AG04450 (cell line): ENCODE measurements at regions not wholly inside any gene's neighbourhood (a gene's known extent, or its start where the extent isn't known, plus 50 kb on each side); places are given as distances from the start of the nearest gene placed in this dataset.

Source experiments
- CTCF ChIA-PET: fragments of 300-600, 350-600 bp; formaldehyde crosslinking; extraction: SDS; loops from one replicate; lab custom pipeline; 2022; ENCODE audit warnings: antibody characterized with exemption, inconsistent platforms; lab: Charles Lee
- POLR2A ChIA-PET: fragments of 350-600 bp; formaldehyde crosslinking; extraction: SDS; loops from one replicate; lab custom pipeline; 2021; ENCODE audit warnings: antibody characterized with exemption, inconsistent platforms; lab: Yijun Ruan, JAX
- DNase-seq: peaks from one replicate; pipeline ENCODE4 v3.0.0-alpha.2; 2011; ENCODE audit warnings: low read depth, low spot score
- H3K27ac ChIP-seq: one replicate; pipeline ENCODE4 v1.5.1; 2012; ENCODE audit warnings: low read depth, low read length, control low read depth
- H3K27me3 ChIP-seq: one replicate; pipeline ENCODE4 v1.6.0; 2012; ENCODE audit warnings: low read length; ENCODE audit not compliant: control insufficient read depth, insufficient read depth
- H3K4me3 ChIP-seq: 2 replicates; pipeline ENCODE4 v1.5.1; 2011; ENCODE audit warnings: mild to moderate bottlenecking, low read depth, low read length, control low read depth
- H3K9me3 ChIP-seq: 2 replicates; pipeline ENCODE4 v1.5.1; 2012; ENCODE audit warnings: low read length; ENCODE audit not compliant: control insufficient read depth, insufficient read depth
- TF ChIP-seq, protein P1 (sequence below): IDR thresholded peaks from 2 replicates; pipeline ENCODE4 v1.5.1; 2011; ENCODE audit warnings: low read depth, low read length, control low read depth, inconsistent platforms

DNA sequence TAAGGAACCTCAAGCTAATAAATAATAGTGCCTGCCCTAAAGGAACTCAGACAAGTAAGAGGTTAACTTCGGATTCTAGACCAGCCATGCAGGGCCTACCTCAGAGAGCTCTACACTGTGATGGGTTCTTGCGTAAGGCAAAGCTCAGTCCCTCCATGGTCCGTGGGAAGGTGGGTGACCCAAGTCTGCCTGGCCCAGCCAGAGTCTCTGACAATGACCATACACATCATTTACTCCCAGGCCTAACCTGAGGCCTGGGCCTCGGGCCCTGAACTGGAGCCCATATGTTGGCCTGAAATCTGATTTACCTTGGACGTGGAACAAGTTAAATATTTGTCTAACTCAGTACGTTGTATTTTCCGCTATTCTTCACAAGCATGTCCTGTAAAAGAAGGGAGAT is 55.1 kb downstream of the TMEM174 start:
- Histone ChIP-seq H3K27me3 (no peaks in the 10 kb centered on the region), H3K9me3 (peaks cover 14% of the 10 kb centered on the region; the same call in 1 of the 2 replicates), H3K27ac (no peak overlapping the region), H3K4me3 (no peak overlapping the region)
- no peak for DNase-seq
- TF ChIP-seq, protein P1, sequence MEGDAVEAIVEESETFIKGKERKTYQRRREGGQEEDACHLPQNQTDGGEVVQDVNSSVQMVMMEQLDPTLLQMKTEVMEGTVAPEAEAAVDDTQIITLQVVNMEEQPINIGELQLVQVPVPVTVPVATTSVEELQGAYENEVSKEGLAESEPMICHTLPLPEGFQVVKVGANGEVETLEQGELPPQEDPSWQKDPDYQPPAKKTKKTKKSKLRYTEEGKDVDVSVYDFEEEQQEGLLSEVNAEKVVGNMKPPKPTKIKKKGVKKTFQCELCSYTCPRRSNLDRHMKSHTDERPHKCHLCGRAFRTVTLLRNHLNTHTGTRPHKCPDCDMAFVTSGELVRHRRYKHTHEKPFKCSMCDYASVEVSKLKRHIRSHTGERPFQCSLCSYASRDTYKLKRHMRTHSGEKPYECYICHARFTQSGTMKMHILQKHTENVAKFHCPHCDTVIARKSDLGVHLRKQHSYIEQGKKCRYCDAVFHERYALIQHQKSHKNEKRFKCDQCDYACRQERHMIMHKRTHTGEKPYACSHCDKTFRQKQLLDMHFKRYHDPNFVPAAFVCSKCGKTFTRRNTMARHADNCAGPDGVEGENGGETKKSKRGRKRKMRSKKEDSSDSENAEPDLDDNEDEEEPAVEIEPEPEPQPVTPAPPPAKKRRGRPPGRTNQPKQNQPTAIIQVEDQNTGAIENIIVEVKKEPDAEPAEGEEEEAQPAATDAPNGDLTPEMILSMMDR: no peak
- ChIA-PET CTCF (interaction anchor here (2.8 to 3.7 kb wide), 2 partner anchors 10 to 12 kb away, joined by 19 to 41 read pairs; no protein-coding TSS in a partner anchor), POLR2A (no interaction called here)
